DND-41 (cell line): ENCODE measurements at regions not wholly inside any gene's neighbourhood (a gene's known extent, or its start where the extent isn't known, plus 50 kb on each side); places are given as distances from the start of the nearest gene placed in this dataset.

Source experiments
- ATAC-seq: fragments of 200-7000 bp; cut with Tn5 transposase; 3 replicates; pipeline ENCODE4 v1.9.1; 2021; ENCODE audit warnings: low read depth; ENCODE audit not compliant: insufficient read depth
- DNase-seq: peaks from one replicate; pipeline ENCODE4 v3.0.0-alpha.2; 2020
- H2AFZ ChIP-seq: 2 replicates; pipeline ENCODE4 v1.6.0; 2012; ENCODE audit warnings: low read depth, low read length
- H3K27ac ChIP-seq: 2 replicates; pipeline ENCODE4 v1.5.1; 2012; ENCODE audit warnings: low read length, inconsistent platforms
- H3K27me3 ChIP-seq: fragments of 200-600 bp; sonication (generic); 2 replicates; pipeline ENCODE4 v1.6.0; 2012; ENCODE audit warnings: low read length, mild to moderate bottlenecking, inconsistent platforms; ENCODE audit not compliant: insufficient read depth, poor library complexity
- H3K36me3 ChIP-seq: 2 replicates; pipeline ENCODE4 v1.5.1; 2012; ENCODE audit warnings: low read length, inconsistent platforms; ENCODE audit not compliant: insufficient read depth
- H3K4me1 ChIP-seq: 2 replicates; pipeline ENCODE4 v1.5.1; 2012; ENCODE audit warnings: mild to moderate bottlenecking, low read length; ENCODE audit not compliant: insufficient read depth
- H3K4me2 ChIP-seq: 2 replicates; pipeline ENCODE4 v1.6.0; 2012; ENCODE audit warnings: mild to moderate bottlenecking, moderate library complexity, low read length, inconsistent platforms; ENCODE audit not compliant: insufficient read depth
- H3K4me3 ChIP-seq, 2 experiments: fragments of 200-600 bp in 1 of 2; shearing (Covaris generic) in 1 of 2; 2 replicates each; pipeline ENCODE4 v1.5.1; 2012 to 2016; ENCODE audit warnings: inconsistent platforms in 2 of 2, low read length in 2 of 2, mild to moderate bottlenecking in 2 of 2, low read depth in 1 of 2, moderate library complexity in 1 of 2
- H3K79me2 ChIP-seq: 2 replicates; pipeline ENCODE4 v1.6.0; 2012; ENCODE audit warnings: low read length, inconsistent platforms; ENCODE audit not compliant: insufficient read depth
- H3K9ac ChIP-seq: 2 replicates; pipeline ENCODE4 v1.6.0; 2012; ENCODE audit warnings: low read depth, mild to moderate bottlenecking, inconsistent platforms, low read length, moderate library complexity
- H3K9me3 ChIP-seq: 2 replicates; pipeline ENCODE4 v1.5.1; 2012; ENCODE audit warnings: low read length, moderate library complexity, mild to moderate bottlenecking, inconsistent platforms; ENCODE audit not compliant: insufficient read depth, severe bottlenecking
- H4K20me1 ChIP-seq: 2 replicates; pipeline ENCODE4 v1.6.0; 2012; ENCODE audit warnings: low read length; ENCODE audit not compliant: insufficient read depth
- CTCF ChIP-seq: IDR thresholded peaks from 2 replicates; pipeline ENCODE4 v1.5.1; 2012; ENCODE audit warnings: borderline replicate concordance, low read length, moderate library complexity, mild to moderate bottlenecking; ENCODE audit not compliant: poor library complexity, severe bottlenecking; ENCODE audit errors: extremely low read depth
- EZH2 ChIP-seq: IDR thresholded peaks from 3 replicates; pipeline ENCODE4 v1.6.1; 2012; ENCODE audit warnings: borderline replicate concordance, low read depth, mild to moderate bottlenecking, moderate library complexity, low read length, inconsistent platforms; ENCODE audit not compliant: severe bottlenecking

- no peaks in the 10 kb centered on the region for H4K20me1 ChIP-seq
- DNase-seq (no peak), ATAC-seq (no peak)
- H2AFZ ChIP-seq, result no peak overlapping the region
- H3K79me2 ChIP-seq, result no peaks in the 10 kb centered on the region
- H3K36me3 ChIP-seq, result no peaks in the 10 kb centered on the region
- H3K9me3 ChIP-seq, result no peaks in the 10 kb centered on the region
- H3K27ac ChIP-seq, result no peak overlapping the region
- H3K4me2 ChIP-seq, result no peak overlapping the region
- no peak overlapping the region for H3K9ac ChIP-seq
- no peak overlapping the region for H3K4me3 ChIP-seq
- no peaks in the 10 kb centered on the region for H3K27me3 ChIP-seq
- no peaks in the 10 kb centered on the region for H3K4me1 ChIP-seq
- TF ChIP-seq EZH2 (no peak), CTCF (no peak)
Measured at GRCh38 chr6:123733180-123733579, 70.5 kb upstream of the NKAIN2 start.

DNA sequence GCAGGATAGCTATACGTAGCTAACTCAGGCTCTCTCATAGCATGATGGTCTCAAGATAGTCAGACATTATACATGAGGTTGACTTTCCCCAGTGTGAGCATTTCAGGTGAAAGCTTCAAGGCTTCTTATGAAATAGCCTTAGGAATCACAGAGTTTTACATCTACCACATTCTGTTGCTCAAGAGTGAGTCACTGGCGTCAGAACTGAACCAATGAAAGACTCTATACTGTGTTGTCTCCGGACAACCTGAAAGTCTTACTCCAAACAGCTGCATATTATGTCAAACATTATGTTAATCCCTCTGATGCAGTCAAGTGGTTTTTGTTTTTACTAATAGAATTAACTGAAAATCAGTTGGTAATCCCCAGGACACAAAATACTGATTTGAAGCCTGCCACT is 79.8 kb upstream of the TRDN start:
- no peak overlapping the region for H3K4me3 ChIP-seq
- H2AFZ ChIP-seq, result no peak overlapping the region
- H3K27ac ChIP-seq, result no peak overlapping the region
- H4K20me1 ChIP-seq, result no peaks in the 10 kb centered on the region
- no peaks in the 10 kb centered on the region for H3K4me1 ChIP-seq
- no peak overlapping the region for H3K9ac ChIP-seq
- no peaks in the 10 kb centered on the region for H3K27me3 ChIP-seq
- ATAC-seq (no peak), DNase-seq (no peak)
- no peaks in the 10 kb centered on the region for H3K79me2 ChIP-seq
- no peaks in the 10 kb centered on the region for H3K36me3 ChIP-seq
- H3K4me2 ChIP-seq, result no peak overlapping the region
- TF ChIP-seq CTCF (no peak), EZH2 (no peak)
- no peaks in the 10 kb centered on the region for H3K9me3 ChIP-seq

DNA sequence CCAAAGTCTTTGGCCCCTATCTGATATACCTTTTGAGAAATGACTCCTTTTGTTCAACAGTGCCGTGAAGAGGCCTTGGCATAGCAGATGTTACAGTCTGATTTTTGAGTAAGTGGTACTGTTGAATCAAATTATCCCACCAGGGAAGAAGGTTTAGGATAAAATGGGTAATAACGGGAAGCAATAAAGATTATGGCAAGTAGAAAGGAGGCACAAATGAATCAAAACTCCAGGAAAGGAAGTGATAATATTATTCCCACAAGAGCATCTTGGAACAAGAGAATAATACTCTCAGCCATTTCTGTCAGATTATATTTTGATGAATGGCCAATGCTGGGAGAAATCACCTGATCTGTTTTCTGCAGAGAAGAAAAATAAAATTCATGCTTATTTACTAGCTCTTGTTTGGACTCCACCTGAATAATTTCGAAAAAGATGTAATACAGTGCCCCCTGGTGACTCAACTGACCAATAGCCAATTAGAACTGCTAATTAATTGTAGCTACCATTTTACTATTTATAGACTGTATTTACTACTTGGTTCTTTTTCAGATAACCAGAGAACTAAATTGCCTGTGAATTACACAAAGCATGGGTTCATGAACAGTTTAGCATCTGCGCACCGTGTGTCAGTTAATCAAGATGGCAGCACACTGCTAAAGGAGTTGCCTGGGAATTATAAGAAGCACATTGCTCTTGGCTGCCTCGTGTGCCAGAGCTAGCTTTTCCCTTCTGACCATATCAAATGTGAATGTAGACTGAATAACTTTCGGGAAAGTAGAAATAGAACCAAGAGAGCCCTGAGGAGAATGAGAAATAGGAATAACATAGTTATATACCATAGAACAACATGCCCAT is 78.5 kb upstream of the TRDN start:
- Histone ChIP-seq H3K9me3 (no peaks in the 10 kb centered on the region), H3K4me1 (no peaks in the 10 kb centered on the region), H3K27ac (no peak overlapping the region), H2AFZ (no peak overlapping the region), H3K36me3 (no peaks in the 10 kb centered on the region), H3K4me3 (no peak overlapping the region), H3K27me3 (no peaks in the 10 kb centered on the region), H3K79me2 (no peaks in the 10 kb centered on the region), H3K9ac (no peak overlapping the region), H3K4me2 (no peak overlapping the region), H4K20me1 (no peaks in the 10 kb centered on the region)
- ATAC-seq (no peak), DNase-seq (no peak)
- TF ChIP-seq CTCF (peak; percentile 61), EZH2 (no peak)
